HG03175 (cell line): ENCODE measurements at regions not wholly inside any gene's neighbourhood (a gene's known extent, or its start where the extent isn't known, plus 50 kb on each side); places are given as distances from the start of the nearest gene placed in this dataset.
"Not testable (repeated sequence)": the region's sequence is repeated elsewhere in the genome, so short reads cannot be mapped to it uniquely, and the experiment has no call there.

Experiments used
- ATAC-seq: cut with Tn5 transposase; IDR thresholded peaks from one replicate; pipeline ENCODE4 v1.9.1; 2021; ENCODE audit warnings: mild to moderate bottlenecking, moderate library complexity; ENCODE audit not compliant: unreplicated experiment

DNA sequence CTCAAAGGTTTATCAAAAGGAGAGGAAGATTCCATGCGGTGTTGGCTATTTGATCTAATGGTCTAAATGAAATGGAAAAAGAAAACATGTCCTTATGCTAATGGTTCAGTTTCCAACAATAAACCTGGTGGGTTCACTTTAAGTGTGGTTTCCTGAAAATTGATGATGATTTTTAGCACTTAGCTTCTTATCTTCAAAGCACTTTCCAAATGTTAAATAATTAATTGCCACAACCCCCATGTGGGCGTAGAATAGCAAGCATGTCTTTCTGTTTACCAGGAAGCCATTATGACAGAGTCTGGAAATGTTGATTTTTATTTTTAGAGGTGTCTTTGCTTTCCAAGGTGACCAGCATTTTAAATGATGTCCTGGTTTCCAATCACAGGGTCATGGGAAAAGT, 134.8 kb upstream of the SLC4A4 start:
- no peak for ATAC-seq

DNA sequence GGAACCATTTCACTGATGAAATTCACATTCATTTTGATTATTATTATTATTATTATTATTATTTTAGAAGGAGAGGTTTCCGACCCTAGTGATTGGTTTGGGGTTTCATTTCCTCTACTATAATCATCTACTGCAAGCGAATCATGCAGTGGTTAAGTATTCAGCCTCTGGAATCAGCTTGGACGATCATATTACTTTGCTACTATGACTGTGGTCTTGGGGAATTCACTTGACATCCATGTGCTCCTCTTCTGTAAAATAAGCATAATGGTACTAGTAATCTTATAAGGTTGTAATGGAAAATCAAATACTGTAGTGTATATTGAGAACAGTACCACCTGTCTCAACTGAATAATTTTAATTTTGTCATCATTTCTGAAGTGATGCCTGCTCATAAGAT, 132.1 kb upstream of the SLC4A4 start:
- no peak for ATAC-seq

DNA sequence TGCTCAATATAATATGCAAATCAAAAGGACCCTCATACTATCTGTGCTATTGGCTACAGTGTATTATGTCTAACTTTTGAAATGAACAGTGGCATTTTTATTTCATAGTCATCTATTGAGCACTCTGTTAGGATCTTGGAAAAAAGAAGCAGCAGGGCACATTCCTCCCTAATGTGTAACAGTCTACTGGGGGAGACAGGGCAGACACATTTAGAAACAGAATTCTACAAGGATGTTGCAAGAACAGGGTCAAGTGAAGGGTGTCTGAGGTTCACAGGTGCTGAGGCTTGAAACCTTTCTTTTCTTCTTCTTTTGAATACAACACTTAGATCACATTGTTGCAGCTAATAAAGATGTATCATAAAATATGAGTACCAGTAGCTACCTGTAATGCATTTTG, 129.7 kb upstream of the SLC4A4 start:
- ATAC-seq = no peak

DNA sequence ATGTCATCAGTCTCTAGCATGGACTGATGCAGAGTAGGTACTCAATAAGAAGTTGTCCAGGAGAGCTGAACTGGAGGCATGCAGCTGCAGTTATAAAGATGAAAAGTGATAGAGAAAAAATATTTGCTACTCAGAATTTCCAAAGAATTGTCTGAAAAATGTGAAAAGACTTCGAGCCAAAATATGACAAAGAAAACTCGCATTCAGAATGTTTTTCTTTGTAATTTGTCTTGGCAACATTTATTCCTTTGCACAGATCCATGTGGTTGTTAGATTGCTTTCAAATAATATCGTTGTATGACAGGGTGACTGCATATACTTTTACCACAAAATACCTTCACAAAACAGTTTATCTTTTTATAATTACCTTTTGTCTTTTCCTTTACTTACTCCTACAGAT, 128.0 kb upstream of the SLC4A4 start:
- no peak for ATAC-seq

DNA sequence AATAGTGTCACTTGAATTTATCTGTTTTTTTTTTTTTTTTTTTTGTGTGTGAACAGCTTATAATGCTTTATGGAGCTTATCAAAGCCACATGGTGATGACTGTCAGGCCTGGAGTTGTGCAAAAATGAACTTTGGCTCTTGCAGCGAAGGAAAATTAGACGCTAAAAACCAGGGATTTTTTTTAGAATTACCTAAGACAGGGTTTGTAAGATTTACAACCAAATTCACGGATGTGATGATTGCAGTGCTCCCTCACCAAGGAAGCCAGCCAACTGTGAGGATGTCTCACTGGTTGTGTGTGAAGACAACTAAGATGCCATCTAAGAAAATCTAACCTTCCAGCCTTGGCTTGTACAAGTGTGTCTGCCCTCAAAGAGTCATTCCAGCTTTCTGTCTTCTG, 127.1 kb upstream of the SLC4A4 start:
- ATAC-seq = no peak

DNA sequence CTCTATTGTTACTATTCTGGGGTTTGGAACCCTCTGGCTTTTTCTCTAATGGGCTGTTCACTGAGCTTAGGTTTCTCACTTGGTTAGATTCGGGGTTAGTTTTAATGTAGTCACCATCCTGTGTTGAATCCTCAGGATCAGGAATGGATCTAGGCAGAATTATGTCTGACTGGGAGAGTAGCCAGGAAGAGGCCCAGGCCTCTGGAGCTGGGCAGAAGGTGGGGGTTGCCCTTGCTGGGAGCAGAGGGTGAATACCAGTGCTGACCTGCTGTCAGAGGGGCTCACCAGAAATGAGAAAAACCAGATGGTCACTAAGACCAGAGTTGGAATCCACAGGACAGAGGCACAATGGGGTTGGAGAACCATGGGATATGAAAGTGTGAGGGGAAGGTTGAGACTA, 126.6 kb upstream of the SLC4A4 start:
- ATAC-seq = no peak

DNA sequence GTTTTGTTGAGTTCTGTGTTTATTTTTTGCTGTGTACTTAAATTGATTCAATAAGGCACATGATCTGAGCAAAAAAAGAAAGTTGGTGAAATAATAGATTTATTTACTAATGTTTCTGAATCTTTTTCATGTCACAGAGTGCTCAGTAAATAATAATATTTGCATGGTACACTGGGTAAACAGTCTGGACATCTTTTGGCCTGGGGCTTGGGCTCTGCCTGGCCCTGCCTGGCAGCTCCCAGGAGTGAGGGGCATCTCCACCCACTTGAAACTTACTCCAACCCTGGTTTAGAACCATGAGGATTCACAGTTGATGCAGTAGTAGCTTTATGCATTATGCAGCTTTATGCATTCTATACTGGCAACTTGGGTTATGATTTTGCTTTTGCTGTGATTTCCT, 124.2 kb upstream of the SLC4A4 start:
- no peak for ATAC-seq

DNA sequence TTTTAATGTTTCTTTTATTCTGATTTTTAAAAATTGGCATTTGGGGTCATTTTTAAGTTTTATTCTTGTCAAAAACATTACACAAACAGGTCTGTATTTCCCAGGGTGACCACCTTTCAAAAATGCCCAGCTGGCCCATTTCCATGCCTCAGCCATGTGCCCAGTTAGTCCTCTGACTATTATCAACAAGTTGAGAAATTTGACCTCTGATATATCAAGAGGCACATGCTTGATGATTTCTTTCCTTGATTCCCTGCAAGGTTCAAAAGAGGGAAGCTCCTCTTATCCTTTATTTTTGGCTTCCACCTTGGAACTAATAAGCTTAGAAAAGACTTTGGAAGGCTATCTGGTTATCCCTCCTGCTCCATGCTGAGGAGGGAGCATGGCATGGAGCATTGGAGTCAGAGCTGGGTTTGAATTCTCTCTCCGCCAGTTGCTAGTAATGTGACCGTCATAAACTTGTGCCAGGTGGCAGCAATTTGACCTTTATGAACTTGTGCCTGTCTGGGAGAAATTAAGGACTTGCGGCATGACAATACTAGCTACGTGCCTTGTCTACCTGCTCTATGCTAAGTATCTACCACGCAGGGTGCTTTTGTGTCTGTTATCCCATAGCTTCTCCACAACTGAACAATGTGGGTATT, 122.4 kb upstream of the SLC4A4 start:
- ATAC-seq = no peak

DNA sequence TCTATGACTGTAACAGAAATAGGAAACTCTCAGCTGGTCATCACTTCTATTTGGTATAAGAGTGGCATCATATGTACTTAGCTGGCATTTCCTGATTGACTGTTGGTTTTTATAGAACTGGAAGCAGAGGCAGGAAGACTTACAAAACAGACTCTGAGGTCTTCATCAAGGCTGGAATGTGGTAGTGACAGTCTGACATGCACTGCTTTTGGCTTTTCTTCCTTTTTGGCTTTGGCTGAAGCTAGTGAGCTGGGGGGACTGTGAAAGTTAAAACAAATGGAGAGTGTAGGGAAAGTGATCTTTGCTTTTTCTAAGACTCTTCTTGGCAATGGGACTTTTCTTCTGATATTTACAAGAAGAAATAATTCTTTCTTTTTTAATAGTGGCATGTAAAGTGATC, 121.1 kb upstream of the SLC4A4 start:
- ATAC-seq = no peak

DNA sequence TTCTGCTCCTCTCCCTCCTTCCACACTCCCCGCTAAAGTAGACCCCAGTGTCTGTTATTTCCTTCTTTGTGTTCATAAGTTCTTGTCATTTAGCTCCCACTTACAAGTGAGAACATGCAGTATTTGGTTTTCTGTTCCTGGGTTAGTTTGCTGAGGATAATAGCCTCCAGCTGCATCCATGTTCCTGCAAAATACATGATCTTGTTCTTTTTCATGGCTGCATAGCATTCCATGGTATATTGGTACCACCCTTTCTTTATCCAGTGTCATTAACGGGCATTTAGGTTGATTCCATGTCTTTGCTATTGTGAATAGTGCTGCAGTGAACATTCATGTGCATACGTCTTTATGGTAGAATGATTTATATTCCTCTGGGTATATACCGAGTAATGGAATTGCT, 118.0 kb upstream of the SLC4A4 start:
- ATAC-seq = not testable (repeated sequence)

DNA sequence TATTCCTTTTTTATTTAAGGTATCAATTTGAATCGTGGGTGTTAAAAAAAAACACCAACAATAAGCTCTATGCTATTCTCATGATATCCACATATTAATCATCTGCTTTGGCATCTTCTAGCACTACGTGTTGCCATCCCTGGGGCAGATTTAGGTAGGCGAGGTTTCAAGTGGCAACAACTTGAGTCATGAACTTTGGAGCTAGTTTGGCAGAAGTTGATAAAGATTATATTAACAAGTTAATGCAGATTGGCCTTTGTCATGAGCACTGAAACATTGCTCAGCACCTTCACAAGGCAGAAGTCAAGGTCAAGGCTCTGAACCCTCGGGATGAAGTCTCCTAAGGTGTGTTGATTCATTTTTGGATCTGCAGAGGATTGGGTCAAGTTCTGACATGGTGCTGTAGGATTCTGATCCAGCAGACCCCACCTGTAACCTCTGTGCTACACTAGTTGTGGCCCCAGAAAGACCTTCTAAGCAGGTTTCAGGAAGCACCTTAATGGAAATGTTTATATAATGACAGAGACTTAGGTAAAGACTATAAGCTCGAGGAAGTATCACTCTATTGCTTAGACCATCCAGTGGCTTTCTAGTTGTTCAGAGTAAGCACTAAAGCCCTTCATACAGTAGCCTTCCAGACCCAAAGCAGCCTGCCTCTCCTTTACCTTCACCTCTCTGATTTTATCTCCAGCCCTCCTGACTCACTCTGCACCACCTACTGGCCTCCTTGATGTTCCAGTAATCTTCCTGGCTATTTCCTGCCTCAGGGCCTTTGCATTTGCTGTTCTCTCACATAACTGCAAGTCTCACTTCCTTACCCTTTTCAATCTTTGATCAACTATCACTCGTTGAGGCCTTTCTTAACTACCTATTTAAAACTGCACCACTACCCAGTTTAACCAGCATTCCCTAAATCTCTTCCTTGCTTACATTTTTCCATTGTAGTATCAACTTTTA, 117.0 kb upstream of the SLC4A4 start:
- ATAC-seq = no peak

DNA sequence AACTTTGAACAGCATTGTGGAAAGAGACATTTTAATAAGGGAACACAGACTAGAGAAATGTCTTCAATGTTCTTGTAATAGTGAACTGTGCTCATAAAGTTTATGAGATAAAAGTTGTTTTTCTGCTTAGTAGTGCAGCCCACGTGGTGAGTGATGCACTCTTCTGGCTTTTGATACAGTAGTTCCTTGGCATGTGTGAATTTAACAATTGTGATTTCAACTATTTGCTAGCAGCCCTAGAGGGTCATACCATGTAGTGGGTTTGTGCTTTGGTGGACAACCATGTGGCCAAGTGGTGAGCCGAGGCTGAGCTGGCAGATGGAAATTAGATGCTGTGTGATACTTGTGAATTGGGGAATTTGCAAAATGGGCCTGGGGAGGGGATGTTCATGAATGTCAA, 116.2 kb upstream of the SLC4A4 start:
- no peak for ATAC-seq

DNA sequence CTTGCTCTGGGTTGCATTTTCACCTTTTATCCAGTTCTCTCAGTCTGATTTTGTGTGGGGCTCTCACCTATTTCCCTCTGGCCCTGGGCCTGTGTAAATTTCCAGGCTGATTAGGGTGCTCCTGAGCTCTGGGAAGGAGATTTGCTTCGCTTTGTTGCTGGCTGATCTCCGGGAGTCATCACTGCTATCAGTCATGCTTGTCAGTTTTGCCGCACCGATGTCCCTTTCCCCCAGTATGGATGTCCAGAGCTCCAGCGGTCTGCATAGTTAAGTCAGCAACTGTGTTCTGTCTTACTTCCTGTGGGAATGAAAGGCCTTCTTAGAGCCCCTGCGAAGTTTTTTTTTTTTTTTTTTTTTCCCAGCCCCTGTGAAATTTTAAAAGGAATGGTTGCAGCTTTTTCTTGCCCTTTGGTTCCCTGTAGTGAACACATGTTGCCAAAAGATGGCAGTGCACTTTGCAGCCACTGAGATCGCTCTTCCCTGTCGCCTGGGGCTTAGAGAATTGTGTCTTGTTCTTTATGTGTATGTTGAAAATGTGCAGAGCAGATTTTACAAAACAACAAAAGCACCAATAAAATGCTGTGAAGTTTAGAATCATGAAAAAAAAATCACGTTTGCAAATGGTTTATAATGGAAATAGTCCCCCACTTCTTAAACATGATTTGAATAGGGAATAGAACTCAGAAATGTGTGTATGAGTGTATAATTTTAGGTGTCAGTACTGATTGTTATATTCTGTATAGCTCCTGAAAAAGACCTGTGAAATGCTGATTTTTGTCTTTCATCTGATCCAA, 109.1 kb upstream of the SLC4A4 start:
- ATAC-seq = no peak

DNA sequence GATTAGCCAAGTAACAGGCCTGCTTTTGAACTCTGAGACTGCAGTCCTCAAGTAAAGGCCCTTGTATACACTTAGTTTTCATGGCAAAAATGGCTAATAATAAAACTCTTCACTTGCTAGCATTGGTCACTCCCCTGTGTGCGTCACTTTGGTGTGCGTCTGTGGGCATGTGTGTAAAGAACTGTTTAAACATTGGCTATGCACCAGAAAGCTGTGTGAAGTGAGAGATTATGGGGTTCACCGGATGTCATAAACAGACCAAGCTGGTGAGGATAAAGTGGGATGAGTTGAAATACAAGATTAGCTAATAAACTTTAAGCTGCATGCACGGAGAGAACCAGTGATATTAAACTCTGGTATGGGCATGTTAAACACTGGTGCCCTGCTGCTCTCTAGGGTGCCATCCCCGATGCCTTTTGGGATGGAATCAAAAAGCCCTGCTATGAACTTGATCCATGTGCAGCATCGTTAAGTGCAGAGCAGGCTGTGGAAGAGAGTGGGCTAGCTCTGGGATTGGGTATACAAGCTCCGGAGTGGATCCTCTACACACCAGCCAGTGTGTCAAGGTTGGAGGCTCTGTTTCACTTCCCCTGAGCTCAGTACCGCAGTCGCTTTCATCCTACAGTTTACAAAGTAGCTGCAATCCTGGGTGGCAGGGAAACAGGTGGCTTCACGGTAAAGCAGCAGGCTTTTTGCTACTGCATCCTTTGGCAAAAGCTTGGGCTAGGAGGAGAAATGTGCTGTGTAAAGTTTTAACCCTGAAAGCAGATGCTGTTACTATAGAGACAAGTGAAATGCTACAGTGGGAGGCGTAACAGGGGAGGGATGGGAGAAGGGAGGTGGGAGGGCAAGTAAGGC, 108.3 kb upstream of the SLC4A4 start:
- no peak for ATAC-seq

DNA sequence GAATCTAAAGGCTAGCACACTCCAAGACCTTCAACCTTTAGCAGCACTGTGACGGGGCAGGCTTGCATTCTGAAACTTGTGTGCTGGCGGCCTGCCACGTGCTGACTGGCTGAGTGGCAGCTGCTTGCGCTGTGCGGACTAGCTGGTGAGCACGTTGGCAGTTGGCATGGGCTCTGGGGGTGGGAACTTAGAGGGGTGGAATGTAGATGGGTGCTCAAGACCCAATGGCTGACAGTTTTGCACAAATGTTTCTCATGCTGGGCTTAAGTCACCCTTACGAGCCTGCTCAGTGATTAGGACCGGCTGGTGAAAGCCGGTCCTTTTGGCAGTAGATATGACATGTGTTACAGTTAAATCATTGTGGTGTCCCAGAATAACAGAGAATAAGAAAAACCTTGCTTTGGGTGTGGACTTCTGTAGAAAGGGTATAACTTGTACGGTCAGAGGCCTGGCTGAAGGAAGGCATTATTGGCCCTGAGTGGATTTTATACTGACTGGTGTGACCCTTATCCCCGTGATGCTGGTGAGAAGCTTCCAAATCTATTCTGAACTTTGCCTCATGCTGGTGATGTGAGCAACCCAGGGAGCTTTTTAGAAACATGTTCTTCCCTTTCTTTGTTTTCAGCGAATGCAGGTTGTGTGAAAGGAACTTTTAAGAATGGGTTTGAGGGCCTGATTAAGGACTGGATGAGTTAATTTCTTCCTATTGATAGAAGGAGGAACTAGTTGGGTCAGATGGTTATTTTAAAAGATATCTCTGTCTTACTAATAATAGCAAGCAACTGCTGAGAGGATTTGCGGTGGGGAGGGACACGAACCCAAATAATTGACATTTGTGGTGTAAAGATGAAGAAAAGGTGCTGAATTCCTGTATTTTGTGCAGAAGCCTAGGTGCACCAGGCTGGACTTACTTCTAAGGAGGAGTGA, 107.4 kb upstream of the SLC4A4 start:
- ATAC-seq = no peak

DNA sequence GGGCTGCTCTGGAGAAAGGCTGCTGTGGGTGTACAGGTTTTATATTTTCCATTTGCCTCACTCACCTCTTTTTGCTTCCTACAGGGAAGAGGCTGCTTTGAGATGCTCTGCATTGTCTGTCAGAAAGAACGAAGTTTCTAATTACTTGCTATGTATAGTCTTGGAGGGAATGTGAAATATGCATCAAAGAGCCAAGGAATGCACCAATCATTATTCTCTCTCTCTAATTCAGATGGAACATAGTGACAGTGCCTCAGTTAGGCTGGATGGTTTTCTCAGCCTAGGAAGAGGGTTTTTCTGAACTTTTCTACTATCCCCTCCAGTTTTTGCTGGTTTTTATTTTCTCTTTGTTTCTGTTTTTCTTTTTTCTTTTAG, 106.8 kb upstream of the SLC4A4 start:
- ATAC-seq = no peak

DNA sequence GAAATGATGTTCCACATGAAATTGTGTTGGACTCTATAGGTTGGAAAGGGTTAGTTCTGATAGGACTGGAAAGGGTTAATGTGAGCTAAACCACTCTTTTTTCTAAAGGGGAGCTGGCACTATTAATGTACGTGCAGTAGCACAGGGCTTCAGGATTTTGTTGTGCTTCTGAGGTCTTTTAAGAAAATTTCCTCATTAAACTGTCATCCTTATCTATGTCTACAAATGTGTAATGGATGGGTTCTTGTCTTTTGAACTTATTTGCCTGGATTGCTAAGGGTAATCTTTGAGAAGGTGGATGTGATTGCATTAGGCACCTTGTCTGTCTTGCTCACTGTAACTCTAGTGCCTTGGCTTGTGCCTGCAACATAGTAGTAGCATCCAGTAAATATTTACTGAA, 106.0 kb upstream of the SLC4A4 start:
- no peak for ATAC-seq

DNA sequence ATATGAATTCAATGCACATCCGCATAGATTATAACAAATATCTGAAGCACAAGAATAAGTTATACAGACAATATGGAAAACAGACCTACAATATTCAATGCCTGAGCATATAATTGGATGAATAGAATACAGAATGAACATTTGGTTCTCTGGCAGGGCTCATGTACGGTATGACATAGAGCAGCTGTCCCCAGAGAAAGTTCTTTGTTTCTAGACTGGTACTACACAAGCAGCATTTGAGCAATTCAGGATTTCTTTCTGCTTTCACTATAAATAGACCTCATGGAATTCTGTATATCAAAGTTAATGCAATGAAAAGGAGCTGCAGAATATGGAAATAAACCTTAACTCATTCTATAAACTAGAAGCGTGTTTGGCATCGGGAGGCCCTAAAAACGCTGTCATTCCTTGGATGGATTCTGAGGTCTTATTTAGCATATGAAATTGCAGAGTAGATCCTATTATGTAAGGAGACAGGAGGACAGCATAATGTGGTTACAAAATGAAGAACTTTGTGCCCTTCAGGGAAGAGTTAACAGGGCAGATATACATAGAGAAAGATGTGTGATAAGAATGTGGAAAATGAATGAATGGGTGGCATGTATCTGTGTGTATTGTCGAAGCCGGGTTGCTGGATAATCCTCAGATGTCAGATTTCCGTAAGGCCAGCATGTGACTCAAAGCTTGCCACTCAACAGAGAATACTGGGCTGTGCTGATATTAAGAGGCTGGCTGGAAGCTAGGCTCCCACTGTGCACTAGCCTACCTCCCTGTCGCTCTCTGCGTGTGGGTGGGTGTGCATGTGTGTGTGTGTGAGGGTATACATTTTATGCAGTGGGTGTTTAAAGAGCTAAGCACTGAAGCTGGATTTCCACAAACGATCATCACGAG, 103.3 kb upstream of the SLC4A4 start:
- ATAC-seq = no peak

DNA sequence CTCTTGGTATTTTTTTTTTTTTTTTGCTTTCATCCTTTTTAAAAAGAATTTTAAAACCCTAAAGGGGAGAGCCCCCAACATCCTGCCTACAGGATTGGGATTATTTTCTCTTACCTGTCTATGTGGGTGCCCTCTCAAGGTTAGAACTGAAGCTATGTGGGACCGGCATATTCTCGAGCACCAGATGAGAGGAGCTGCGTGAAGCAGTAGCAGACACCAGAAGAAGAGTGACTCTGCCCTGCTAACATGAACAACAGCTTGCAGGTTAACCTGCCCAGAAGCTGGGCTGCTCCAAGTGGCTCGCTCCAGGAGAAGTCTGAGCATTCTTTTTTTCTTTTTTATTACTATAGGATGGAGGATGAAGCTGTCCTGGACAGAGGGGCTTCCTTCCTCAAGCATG, 102.6 kb upstream of the SLC4A4 start:
- ATAC-seq = no peak
